ENCODE measurements at regions not wholly inside any gene's neighbourhood (a gene's known extent, or its start where the extent isn't known, plus 50 kb on each side); places are given as distances from the start of the nearest gene placed in this dataset.

- DNase-seq (ENCODE audit: low read depth in 2 of 2) = no peak
Measured at GRCh38 chr16:13550254-13550653, 369.7 kb upstream of the ERCC4 start.

- DNase-seq (ENCODE audit: low read depth in 2 of 2) = no peak
Measured at GRCh38 chr16:13552062-13552959, 367.6 kb upstream of the ERCC4 start.

- DNase-seq (ENCODE audit: low read depth in 2 of 2) = no peak
Measured at GRCh38 chr16:13552960-13553257, 367.0 kb upstream of the ERCC4 start.

- DNase-seq (ENCODE audit: low read depth in 2 of 2) = no peak
Measured at GRCh38 chr16:13553453-13553985, 366.4 kb upstream of the ERCC4 start.

- DNase-seq (ENCODE audit: low read depth in 2 of 2) = no peak
Measured at GRCh38 chr16:13554005-13554404, 365.9 kb upstream of the ERCC4 start.

- no peak for DNase-seq (ENCODE audit: low read depth in 2 of 2)
Measured at GRCh38 chr16:13554643-13555042, 365.3 kb upstream of the ERCC4 start.

- no peak for DNase-seq (ENCODE audit: low read depth in 2 of 2)
Measured at GRCh38 chr16:13557418-13557817, 362.5 kb upstream of the ERCC4 start.

GRCh38 chr16:13558752-13559151 is 361.2 kb upstream of the ERCC4 start:
- no peak for DNase-seq (ENCODE audit: low read depth in 2 of 2)

GRCh38 chr16:13559624-13560023 is 360.3 kb upstream of the ERCC4 start:
- DNase-seq (ENCODE audit: low read depth in 2 of 2) = no peak

- DNase-seq (ENCODE audit: low read depth in 2 of 2) = no peak
Measured at GRCh38 chr16:13560151-13560550, 359.8 kb upstream of the ERCC4 start.

GRCh38 chr16:13561291-13562070 is 358.5 kb upstream of the ERCC4 start:
- no peak for DNase-seq (ENCODE audit: low read depth in 2 of 2)

GRCh38 chr16:13568803-13569202 is 351.2 kb upstream of the ERCC4 start:
- no peak for DNase-seq (ENCODE audit: low read depth in 2 of 2)

GRCh38 chr16:13569986-13570385 is 350.0 kb upstream of the ERCC4 start:
- no peak for DNase-seq (ENCODE audit: low read depth in 2 of 2)

GRCh38 chr16:13571036-13571435 is 348.9 kb upstream of the ERCC4 start:
- DNase-seq (ENCODE audit: low read depth in 2 of 2) = no peak

GRCh38 chr16:13573903-13574302 is 346.1 kb upstream of the ERCC4 start:
- DNase-seq (ENCODE audit: low read depth in 2 of 2) = no peak

- no peak for DNase-seq (ENCODE audit: low read depth in 2 of 2)
Measured at GRCh38 chr16:13586051-13586450, 333.9 kb upstream of the ERCC4 start.

- DNase-seq (ENCODE audit: low read depth in 2 of 2) = no peak
Measured at GRCh38 chr16:13587181-13587580, 332.8 kb upstream of the ERCC4 start.

GRCh38 chr16:13594823-13595222 is 325.1 kb upstream of the ERCC4 start:
- no peak for DNase-seq (ENCODE audit: low read depth in 2 of 2)

- DNase-seq (ENCODE audit: low read depth in 2 of 2) = no peak
Measured at GRCh38 chr16:13606804-13607203, 313.1 kb upstream of the ERCC4 start.

GRCh38 chr16:13607289-13607688 is 312.7 kb upstream of the ERCC4 start:
- DNase-seq (ENCODE audit: low read depth in 2 of 2) = no peak

GRCh38 chr16:13611596-13611995 is 308.4 kb upstream of the ERCC4 start:
- DNase-seq (ENCODE audit: low read depth in 2 of 2) = no peak

GRCh38 chr16:13612623-13613022 is 307.3 kb upstream of the ERCC4 start:
- no peak for DNase-seq (ENCODE audit: low read depth in 2 of 2)

- DNase-seq (ENCODE audit: low read depth in 2 of 2) = no peak
Measured at GRCh38 chr16:13613165-13613564, 306.8 kb upstream of the ERCC4 start.

All from fibroblast of skin of left biceps (primary cell).